ENCODE measurements at regions not wholly inside any gene's neighbourhood (a gene's known extent, or its start where the extent isn't known, plus 50 kb on each side); places are given as distances from the start of the nearest gene placed in this dataset.

- Histone ChIP-seq H3K4me2 (ENCODE audit: insufficient read depth, low read length) (no peak overlapping the region), H4K20me1 (replicated peaks; ENCODE audit: control insufficient read depth, extremely low read depth, insufficient read depth, low read length) (no peaks in the 10 kb centered on the region), H3K9me3 (replicated peaks; ENCODE audit: control insufficient read depth, insufficient read depth, low read length) (no peaks in the 10 kb centered on the region), H3K4me1 (ENCODE audit: control insufficient read depth, extremely low read depth, insufficient read depth, low read length) (peaks cover 6% of the 10 kb centered on the region), H3K4me3 (replicated peaks in 1 of 3; ENCODE audit: insufficient read depth in 1 of 3, low read depth in 1 of 3, low read length in 3 of 3) (no peak overlapping the region), H3K9ac (replicated peaks; ENCODE audit: extremely low read depth, insufficient read depth, low read length) (no peak overlapping the region), H3K79me2 (ENCODE audit: control insufficient read depth, insufficient read depth, low read length) (no peaks in the 10 kb centered on the region), H3K36me3 (ENCODE audit: control insufficient read depth in 2 of 2, extremely low read depth in 1 of 2, insufficient read depth in 2 of 2, low read length in 2 of 2) (no peaks in the 10 kb centered on the region), H3K9me1 (replicated peaks; ENCODE audit: control insufficient read depth, extremely low read depth, insufficient read depth, low read length) (no peaks in the 10 kb centered on the region), H3K27me3 (ENCODE audit: control insufficient read depth in 2 of 2, insufficient read depth in 2 of 2, low read length in 2 of 2) (peaks cover 42 to 82% of the 10 kb centered on the region in 2 experiments), H3K27ac (ENCODE audit: insufficient read depth, low read depth, low read length) (no peak overlapping the region), H2AFZ (ENCODE audit: low read depth, low read length) (no peak overlapping the region)
- dilution Hi-C loops (cut with MboI; ENCODE audit: extremely low pct_ligation_motif_present, low sequenced_read_pairs) (no loop called here), intact Hi-C loops (cut with micrococcal nuclease) (loop anchor here (1.0 to 5.0 kb wide), 2 partner anchors 137 to 603 kb away; partner anchors contain the start of gene PHOX2B)
- POLR2A ChIA-PET: no interaction called here
- TF ChIP-seq MAX (IDR thresholded peaks at IDR 0.05; ENCODE audit: insufficient read depth, insufficient read length) (no peak), POLR2A (IDR thresholded peaks at IDR 0.05; ENCODE audit: low read depth, low read length) (no peak), CTCF (IDR thresholded peaks at IDR 0.05; ENCODE audit: extremely low read depth in 1 of 2, insufficient read depth in 1 of 2, low read depth in 1 of 2, low read length in 2 of 2) (no peak), EZH2 (IDR thresholded peaks at IDR 0.05; ENCODE audit: borderline replicate concordance, low read depth, low read length, severe bottlenecking) (no peak), POLR2AphosphoS5 (IDR thresholded peaks at IDR 0.05; ENCODE audit: insufficient read depth, low read depth, low read length) (no peak), FOS (IDR thresholded peaks at IDR 0.05; ENCODE audit: borderline replicate concordance, insufficient read depth, low read length) (no peak), MYC (IDR thresholded peaks at IDR 0.05; ENCODE audit: low read depth, low read length) (no peak), GATA2 (IDR thresholded peaks at IDR 0.05; ENCODE audit: insufficient read depth, insufficient read length, low read depth, low read length) (no peak), JUN (IDR thresholded peaks at IDR 0.05; ENCODE audit: borderline replicate concordance, insufficient read depth, insufficient read length, low read depth) (no peak)
- no TSS peak for BruUV-seq (replicated peaks)
- FAIRE-seq (no peak), DNase-seq (ENCODE audit: low read depth, low spot score) (no peak)
- CTCF ChIA-PET: interaction anchor here (0.8 to 2.9 kb wide), 6 partner anchors 8 to 625 kb away, joined by 4 to 9 read pairs (median 6); no protein-coding TSS in a partner anchor
These were observed 51.1 kb upstream of the TMEM33 start for GRCh38 chr4:41883988-41884734.
